ENCODE measurements at regions not wholly inside any gene's neighbourhood (a gene's known extent, or its start where the extent isn't known, plus 50 kb on each side); places are given as distances from the start of the nearest gene placed in this dataset.

GRCh38 chr5:96125231-96125891 lies 163.7 kb upstream of the ELL2 start:
- H3K27me3 Mint-ChIP-seq (ENCODE audit: low read depth, poor library complexity), result peaks cover 4% of the 10 kb centered on the region
- peaks cover 15% of the 10 kb centered on the region for H3K4me1 Mint-ChIP-seq
- no peak overlapping the region for H3K27ac Mint-ChIP-seq
- no peak overlapping the region for H3K4me3 Mint-ChIP-seq
- TF ChIP-seq, protein P1, sequence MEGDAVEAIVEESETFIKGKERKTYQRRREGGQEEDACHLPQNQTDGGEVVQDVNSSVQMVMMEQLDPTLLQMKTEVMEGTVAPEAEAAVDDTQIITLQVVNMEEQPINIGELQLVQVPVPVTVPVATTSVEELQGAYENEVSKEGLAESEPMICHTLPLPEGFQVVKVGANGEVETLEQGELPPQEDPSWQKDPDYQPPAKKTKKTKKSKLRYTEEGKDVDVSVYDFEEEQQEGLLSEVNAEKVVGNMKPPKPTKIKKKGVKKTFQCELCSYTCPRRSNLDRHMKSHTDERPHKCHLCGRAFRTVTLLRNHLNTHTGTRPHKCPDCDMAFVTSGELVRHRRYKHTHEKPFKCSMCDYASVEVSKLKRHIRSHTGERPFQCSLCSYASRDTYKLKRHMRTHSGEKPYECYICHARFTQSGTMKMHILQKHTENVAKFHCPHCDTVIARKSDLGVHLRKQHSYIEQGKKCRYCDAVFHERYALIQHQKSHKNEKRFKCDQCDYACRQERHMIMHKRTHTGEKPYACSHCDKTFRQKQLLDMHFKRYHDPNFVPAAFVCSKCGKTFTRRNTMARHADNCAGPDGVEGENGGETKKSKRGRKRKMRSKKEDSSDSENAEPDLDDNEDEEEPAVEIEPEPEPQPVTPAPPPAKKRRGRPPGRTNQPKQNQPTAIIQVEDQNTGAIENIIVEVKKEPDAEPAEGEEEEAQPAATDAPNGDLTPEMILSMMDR (IDR thresholded peaks at IDR 0.05), result no peak
- no peaks in the 10 kb centered on the region for H3K9me3 Mint-ChIP-seq
- no peaks in the 10 kb centered on the region for H3K36me3 Mint-ChIP-seq (ENCODE audit: low read depth)
- no peak for DNase-seq

DNA sequence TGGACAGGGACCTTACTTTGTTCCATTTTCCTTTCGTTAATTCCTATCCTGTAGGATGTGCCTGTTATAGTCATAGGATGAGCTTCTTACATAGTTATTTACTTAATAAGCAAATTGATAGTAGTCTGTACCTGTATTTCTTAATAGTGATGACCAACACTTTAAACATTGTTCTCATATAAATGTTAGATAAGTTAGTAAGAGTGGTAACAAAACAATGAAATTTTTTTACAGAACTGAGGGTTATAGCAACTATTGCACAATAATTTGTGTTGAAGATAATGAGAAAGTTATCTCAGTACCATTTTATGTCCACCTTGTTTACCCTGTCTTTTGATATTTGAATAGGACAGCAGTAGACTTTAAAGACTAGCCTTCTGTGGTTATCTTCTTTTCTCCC lies 162.9 kb upstream of the ELL2 start:
- H3K27me3 Mint-ChIP-seq (ENCODE audit: low read depth, poor library complexity), result peaks cover 4% of the 10 kb centered on the region

GRCh38 chr5:96123418-96123817 lies 161.8 kb upstream of the ELL2 start:
- H3K4me3 Mint-ChIP-seq, result no peak overlapping the region
- no peaks in the 10 kb centered on the region for H3K9me3 Mint-ChIP-seq
- TF ChIP-seq, protein P1 (IDR thresholded peaks at IDR 0.05), result no peak
- no peak for DNase-seq
- H3K36me3 Mint-ChIP-seq (ENCODE audit: low read depth), result no peaks in the 10 kb centered on the region
- peaks cover 14% of the 10 kb centered on the region for H3K4me1 Mint-ChIP-seq
- H3K27ac Mint-ChIP-seq, result no peak overlapping the region
- H3K27me3 Mint-ChIP-seq (ENCODE audit: low read depth, poor library complexity), result peaks cover 4% of the 10 kb centered on the region

More for the DNA sequence above, 162.9 kb upstream of the ELL2 start:
- Mint-ChIP-seq H3K9me3 (no peaks in the 10 kb centered on the region), H3K4me3 (no peak overlapping the region), H3K4me1 (peaks cover 15% of the 10 kb centered on the region), H3K36me3 (ENCODE audit: low read depth) (no peaks in the 10 kb centered on the region), H3K27ac (no peak overlapping the region)
- TF ChIP-seq, protein P1 (IDR thresholded peaks at IDR 0.05), result no peak
- no peak for DNase-seq

- TF ChIP-seq, protein P1 (IDR thresholded peaks at IDR 0.05), result no peak
- H3K4me1 Mint-ChIP-seq, result peaks cover 5% of the 10 kb centered on the region
- DNase-seq, result no peak
- H3K9me3 Mint-ChIP-seq, result no peaks in the 10 kb centered on the region
- no peak overlapping the region for H3K27ac Mint-ChIP-seq
- H3K27me3 Mint-ChIP-seq (ENCODE audit: low read depth, poor library complexity), result peaks cover 4% of the 10 kb centered on the region
- no peak overlapping the region for H3K4me3 Mint-ChIP-seq
- no peaks in the 10 kb centered on the region for H3K36me3 Mint-ChIP-seq (ENCODE audit: low read depth)
Observed at GRCh38 chr5:96121364-96121763, 159.7 kb upstream of the ELL2 start.

- Mint-ChIP-seq H3K27ac (no peak overlapping the region), H3K27me3 (ENCODE audit: low read depth, poor library complexity) (peaks cover 4% of the 10 kb centered on the region), H3K4me1 (no peaks in the 10 kb centered on the region), H3K4me3 (no peak overlapping the region), H3K9me3 (no peaks in the 10 kb centered on the region), H3K36me3 (ENCODE audit: low read depth) (no peaks in the 10 kb centered on the region)
- TF ChIP-seq, protein P1 (IDR thresholded peaks at IDR 0.05), result no peak
- no peak for DNase-seq
Observed at GRCh38 chr5:96120120-96120519, 158.5 kb upstream of the ELL2 start.
